Choroid plexus epithelial cell (primary cell): ENCODE measurements at regions not wholly inside any gene's neighbourhood (a gene's known extent, or its start where the extent isn't known, plus 50 kb on each side); places are given as distances from the start of the nearest gene placed in this dataset.

Experiments
- DNase-seq: peaks from one replicate; pipeline ENCODE4 v3.0.0-alpha.2; 2010; ENCODE audit warnings: low read depth
- H3K4me3 ChIP-seq: 2 replicates; pipeline ENCODE4 v1.5.1; 2011; ENCODE audit warnings: low read depth, mild to moderate bottlenecking, control low read depth, low read length, moderate library complexity
- CTCF ChIP-seq: conservative IDR thresholded peaks from 2 replicates; pipeline ENCODE4 v1.5.1; 2011; ENCODE audit warnings: low read depth, mild to moderate bottlenecking, control low read depth, inconsistent platforms, low read length, moderate library complexity

- TF ChIP-seq CTCF, result no peak
- H3K4me3 ChIP-seq, result no peak overlapping the region
Observed at GRCh38 chr12:115386946-115387345, 703.0 kb upstream of the TBX3 start.

GRCh38 chr12:115385141-115385540 lies 701.2 kb upstream of the TBX3 start:
- no peak for DNase-seq
- TF ChIP-seq CTCF, result no peak
- H3K4me3 ChIP-seq, result no peak overlapping the region

More at GRCh38 chr12:115386946-115387345, 703.0 kb upstream of the TBX3 start:
- no peak for DNase-seq

GRCh38 chr12:115384391-115384790 lies 700.4 kb upstream of the TBX3 start:
- DNase-seq, result no peak
- no peak for TF ChIP-seq CTCF
- no peak overlapping the region for H3K4me3 ChIP-seq

- no peak for TF ChIP-seq CTCF
- H3K4me3 ChIP-seq, result no peak overlapping the region
- DNase-seq, result peak; percentile 75
Observed at GRCh38 chr12:115383668-115384067, 699.7 kb upstream of the TBX3 start.

GRCh38 chr12:115382681-115383080 lies 698.7 kb upstream of the TBX3 start:
- no peak for DNase-seq

GRCh38 chr12:115380546-115381120 lies 696.7 kb upstream of the TBX3 start:
- DNase-seq, result no peak
- no peak for TF ChIP-seq CTCF
- H3K4me3 ChIP-seq, result no peak overlapping the region

More at GRCh38 chr12:115382681-115383080, 698.7 kb upstream of the TBX3 start:
- no peak overlapping the region for H3K4me3 ChIP-seq
- TF ChIP-seq CTCF, result no peak

- no peak for DNase-seq
- TF ChIP-seq CTCF, result no peak
- no peak overlapping the region for H3K4me3 ChIP-seq
Observed at GRCh38 chr12:115378291-115378690, 694.3 kb upstream of the TBX3 start.
